HepG2 (cell line): ENCODE measurements at regions not wholly inside any gene's neighbourhood (a gene's known extent, or its start where the extent isn't known, plus 50 kb on each side); places are given as distances from the start of the nearest gene placed in this dataset.

Experiments used
- ATAC-seq: fragments of 200-7000 bp; cut with Tn5 transposase; 3 replicates; pipeline ENCODE4 v1.9.1; 2020; ENCODE audit warnings: mild to moderate bottlenecking, moderate library complexity
- BruUV-seq: library from RNA; stranded (reverse); fragments of 400-500 nt; replicated peaks from 2 replicates; lab custom pipeline; 2021; lab: Mats Ljungman, UMichigan
- CTCF ChIA-PET: fragments of 300-600 bp; formaldehyde crosslinking; extraction: SDS; loops from one replicate; lab custom pipeline; 2021; ENCODE audit warnings: low total read pairs, inconsistent platforms, low intra/inter-chr PET ratio; lab: Yijun Ruan, JAX
- POLR2A ChIA-PET: fragments of 350-600 bp; sonication (Branson Sonifier 250); formaldehyde crosslinking; loops from one replicate; lab custom pipeline; 2020; ENCODE audit warnings: antibody characterized with exemption, inconsistent platforms; lab: Yijun Ruan, JAX
- DNase-seq: peaks from one replicate; pipeline ENCODE4 v3.0.0-alpha.2; 2015; ENCODE audit warnings: low spot score
- FAIRE-seq: peaks from 3 replicates; lab custom pipeline; 2011; peaks lifted over from hg19 to GRCh38; lab: Jason Lieb, UNC
- H2AFZ ChIP-seq: one replicate; pipeline ENCODE4 v1.6.1; 2011; ENCODE audit warnings: low read length, inconsistent platforms
- H3K27ac ChIP-seq: fragments of 300-600 bp; 3 replicates; pipeline ENCODE4 v1.8.0; 2011; ENCODE audit warnings: mixed run types, mild to moderate bottlenecking, mixed read lengths, low read length, inconsistent platforms; ENCODE audit not compliant: insufficient read depth; ENCODE audit errors: extremely low read length
- H3K27me3 ChIP-seq, 2 experiments: fragments of 200-600 bp in 1 of 2; 2 replicates in 1 of 2; 3 replicates in 1 of 2; pipeline versions ENCODE4 v1.6.0 to v1.8.0; 2011; ENCODE audit warnings: low read length in 2 of 2, mild to moderate bottlenecking in 2 of 2, moderate library complexity in 2 of 2, inconsistent platforms in 1 of 2; ENCODE audit not compliant: insufficient read depth in 2 of 2, control insufficient read depth in 1 of 2
- H3K36me3 ChIP-seq, 2 experiments: fragments of 200-600 bp in 1 of 2; replicated peaks in 1 of 2; 2 replicates in 1 of 2; 3 replicates in 1 of 2; pipeline versions ENCODE4 v1.5.1 to v1.8.0; 2011; ENCODE audit warnings: low read length in 2 of 2, inconsistent platforms in 1 of 2; ENCODE audit not compliant: insufficient read depth in 2 of 2, control insufficient read depth in 1 of 2
- H3K4me1 ChIP-seq: 2 replicates; pipeline ENCODE4 v1.5.1; 2012; ENCODE audit warnings: low read length, inconsistent platforms; ENCODE audit not compliant: insufficient read depth
- H3K4me2 ChIP-seq: 2 replicates; pipeline ENCODE4 v1.6.0; 2011; ENCODE audit warnings: low read depth, low read length, inconsistent platforms
- H3K4me3 ChIP-seq, 3 experiments: fragments of 200-600 bp in 1 of 3; sonication (generic), shearing (Covaris generic) in 1 of 3; replicated peaks in 1 of 3; 2 replicates each; pipeline ENCODE4 v1.5.1; 2011 to 2016; ENCODE audit warnings: low read length in 3 of 3, inconsistent platforms in 2 of 3, low read depth in 2 of 3, mild to moderate bottlenecking in 2 of 3, control low read depth in 1 of 3, mixed read lengths in 1 of 3; ENCODE audit not compliant: insufficient read depth in 1 of 3
- H3K79me2 ChIP-seq: one replicate; pipeline ENCODE4 v1.6.1; 2011; ENCODE audit warnings: low read length, inconsistent platforms; ENCODE audit not compliant: insufficient read depth
- H3K9ac ChIP-seq: 2 replicates; pipeline ENCODE4 v1.6.0; 2011; ENCODE audit warnings: mild to moderate bottlenecking, low read depth, low read length, inconsistent platforms; ENCODE audit not compliant: insufficient read depth
- H3K9me3 ChIP-seq: 2 replicates; pipeline ENCODE4 v1.5.1; 2012; ENCODE audit warnings: mild to moderate bottlenecking, low read length
- H4K20me1 ChIP-seq: 2 replicates; pipeline ENCODE4 v1.6.0; 2011; ENCODE audit warnings: inconsistent platforms, mild to moderate bottlenecking, low read length, moderate library complexity; ENCODE audit not compliant: insufficient read depth
- ARID2 ChIP-seq: sonication (generic); formaldehyde crosslinking; IDR thresholded peaks from 2 replicates; pipeline ENCODE4 v1.8.1; 2022; ENCODE audit warnings: mild to moderate bottlenecking, missing genetic modification reagents, borderline replicate concordance
- EZH2 ChIP-seq: conservative IDR thresholded peaks from 2 replicates; pipeline ENCODE4 v1.6.1; 2012; ENCODE audit warnings: mild to moderate bottlenecking, low read depth, low read length, moderate library complexity
- FOXK1 ChIP-seq: sonication (generic); formaldehyde crosslinking; IDR thresholded peaks from 2 replicates; pipeline ENCODE4 v1.4.0; 2020; ENCODE audit warnings: low read depth, missing genetic modification reagents, borderline replicate concordance
- NCOA2 ChIP-seq: sonication (generic); formaldehyde crosslinking; IDR thresholded peaks from 2 replicates; pipeline ENCODE4 v1.8.0; 2022; ENCODE audit warnings: inconsistent platforms
- PAX8 ChIP-seq: sonication (generic); formaldehyde crosslinking; IDR thresholded peaks from 2 replicates; pipeline ENCODE4 v1.8.0; 2022; ENCODE audit warnings: mild to moderate bottlenecking, missing genetic modification reagents, borderline replicate concordance
- RBM39 ChIP-seq: fragments of 200-400 bp; formaldehyde crosslinking; IDR thresholded peaks from one replicate; pipeline ENCODE4 v1.6.1; 2018; ENCODE audit warnings: antibody characterized with exemption, mild to moderate bottlenecking, low read depth, low read length; ENCODE audit not compliant: poor library complexity, severe bottlenecking
- SP140L ChIP-seq: sonication (generic); formaldehyde crosslinking; IDR thresholded peaks from 2 replicates; pipeline ENCODE4 v1.4.0; 2020; ENCODE audit warnings: missing genetic modification reagents, borderline replicate concordance
- TBX2 ChIP-seq: sonication (generic); formaldehyde crosslinking; IDR thresholded peaks from 2 replicates; pipeline ENCODE4 v1.5.0; 2020; ENCODE audit warnings: missing genetic modification reagents, mild to moderate bottlenecking, borderline replicate concordance
- ZFAT ChIP-seq: sonication (generic); formaldehyde crosslinking; conservative IDR thresholded peaks from 2 replicates; pipeline ENCODE4 v1.8.1; 2023; ENCODE audit warnings: missing genetic modification reagents, inconsistent platforms
- ZKSCAN5 ChIP-seq: sonication (generic); formaldehyde crosslinking; IDR thresholded peaks from 2 replicates; pipeline ENCODE4 v1.5.1; 2020; ENCODE audit warnings: mild to moderate bottlenecking, missing genetic modification reagents
- ZNF160 ChIP-seq: sonication (generic); formaldehyde crosslinking; IDR thresholded peaks from 2 replicates; pipeline ENCODE4 v1.8.0; 2022; ENCODE audit warnings: mild to moderate bottlenecking, inconsistent platforms, missing genetic modification reagents
- ZNF205 ChIP-seq: IDR thresholded peaks from 2 replicates; pipeline ENCODE4 v1.6.1; 2018; ENCODE audit warnings: missing biosample characterization, missing genetic modification reagents
- ZNF350 ChIP-seq: sonication (generic); formaldehyde crosslinking; IDR thresholded peaks from 2 replicates; pipeline ENCODE4 v1.4.0; 2020; ENCODE audit warnings: mild to moderate bottlenecking, low read depth, missing genetic modification reagents, borderline replicate concordance
- ZNF605 ChIP-seq: sonication (generic); formaldehyde crosslinking; IDR thresholded peaks from 2 replicates; pipeline ENCODE4 v1.8.0; 2022; ENCODE audit warnings: mild to moderate bottlenecking, missing genetic modification reagents
- ZSCAN22 ChIP-seq: sonication (generic); formaldehyde crosslinking; IDR thresholded peaks from 2 replicates; pipeline ENCODE4 v1.4.0; 2020; ENCODE audit warnings: mild to moderate bottlenecking, missing genetic modification reagents
- ZSCAN30 ChIP-seq: sonication (generic); formaldehyde crosslinking; IDR thresholded peaks from 2 replicates; pipeline ENCODE4 v1.5.0; 2020; ENCODE audit warnings: mild to moderate bottlenecking, missing genetic modification reagents
- WGBS: methylation state at CpG from one replicate; pipeline ENCODE4 v1.1.6; 2017; ENCODE audit warnings: low lambda C conversion rate; 5-methylcytosine and 5-hydroxymethylcytosine counted together
- in situ Hi-C: cut with HindIII; loops from 2 replicates; pipeline ENCODE4 v1.10.0; 2017; ENCODE audit warnings: low pct_unique_long_range_greater_than_20kb; ENCODE audit not compliant: extremely low pct_ligation_motif_present
- intact Hi-C: fragments of 100-400 bp; cut with micrococcal nuclease; formaldehyde crosslinking; loops from one replicate; pipeline ENCODE4 v1.10.0; 2022; ENCODE audit not compliant: unreplicated experiment
- TF ChIP-seq, protein P1 (sequence below): sonication (generic); formaldehyde crosslinking; IDR thresholded peaks from 2 replicates; pipeline ENCODE4 v1.4.0; 2020; ENCODE audit warnings: mild to moderate bottlenecking, missing genetic modification reagents, borderline replicate concordance
- TF ChIP-seq, protein P2 (sequence below), 2 experiments: IDR thresholded peaks; 2 replicates each; pipeline ENCODE4 v1.6.1; 2011 to 2012; ENCODE audit warnings: low read length in 2 of 2, borderline replicate concordance in 1 of 2, low read depth in 1 of 2, mild to moderate bottlenecking in 1 of 2, moderate library complexity in 1 of 2

GRCh38 chr20:23146181-23146580 lies 60.1 kb upstream of the CD93 start:
- intact Hi-C loops (no loop called here), in situ Hi-C loops (no loop called here)
- no peak overlapping the region for H3K4me3 ChIP-seq
- no TSS peak for BruUV-seq
- no peak overlapping the region for H2AFZ ChIP-seq
- H3K9me3 ChIP-seq, result peaks cover 5% of the 10 kb centered on the region; the same call in 1 of the 2 replicates
- no peak for FAIRE-seq
- ATAC-seq, result no peak
- H4K20me1 ChIP-seq, result no peaks in the 10 kb centered on the region
- peaks cover 43% of the 10 kb centered on the region for H3K4me1 ChIP-seq
- TF ChIP-seq RBM39, result no peak
- no peak for TF ChIP-seq NCOA2 (CRISPR knock-in tag)
- no peak for TF ChIP-seq ZNF350 (CRISPR knock-in tag)
- no peak for TF ChIP-seq ARID2
- no peak for TF ChIP-seq ZKSCAN5 (CRISPR knock-in tag)
- no peak for TF ChIP-seq ZSCAN30 (CRISPR knock-in tag)
- TF ChIP-seq PAX8, result no peak
- no peak for TF ChIP-seq FOXK1 (CRISPR knock-in tag)
- TF ChIP-seq ZNF205, result no peak
- TF ChIP-seq, protein P1, sequence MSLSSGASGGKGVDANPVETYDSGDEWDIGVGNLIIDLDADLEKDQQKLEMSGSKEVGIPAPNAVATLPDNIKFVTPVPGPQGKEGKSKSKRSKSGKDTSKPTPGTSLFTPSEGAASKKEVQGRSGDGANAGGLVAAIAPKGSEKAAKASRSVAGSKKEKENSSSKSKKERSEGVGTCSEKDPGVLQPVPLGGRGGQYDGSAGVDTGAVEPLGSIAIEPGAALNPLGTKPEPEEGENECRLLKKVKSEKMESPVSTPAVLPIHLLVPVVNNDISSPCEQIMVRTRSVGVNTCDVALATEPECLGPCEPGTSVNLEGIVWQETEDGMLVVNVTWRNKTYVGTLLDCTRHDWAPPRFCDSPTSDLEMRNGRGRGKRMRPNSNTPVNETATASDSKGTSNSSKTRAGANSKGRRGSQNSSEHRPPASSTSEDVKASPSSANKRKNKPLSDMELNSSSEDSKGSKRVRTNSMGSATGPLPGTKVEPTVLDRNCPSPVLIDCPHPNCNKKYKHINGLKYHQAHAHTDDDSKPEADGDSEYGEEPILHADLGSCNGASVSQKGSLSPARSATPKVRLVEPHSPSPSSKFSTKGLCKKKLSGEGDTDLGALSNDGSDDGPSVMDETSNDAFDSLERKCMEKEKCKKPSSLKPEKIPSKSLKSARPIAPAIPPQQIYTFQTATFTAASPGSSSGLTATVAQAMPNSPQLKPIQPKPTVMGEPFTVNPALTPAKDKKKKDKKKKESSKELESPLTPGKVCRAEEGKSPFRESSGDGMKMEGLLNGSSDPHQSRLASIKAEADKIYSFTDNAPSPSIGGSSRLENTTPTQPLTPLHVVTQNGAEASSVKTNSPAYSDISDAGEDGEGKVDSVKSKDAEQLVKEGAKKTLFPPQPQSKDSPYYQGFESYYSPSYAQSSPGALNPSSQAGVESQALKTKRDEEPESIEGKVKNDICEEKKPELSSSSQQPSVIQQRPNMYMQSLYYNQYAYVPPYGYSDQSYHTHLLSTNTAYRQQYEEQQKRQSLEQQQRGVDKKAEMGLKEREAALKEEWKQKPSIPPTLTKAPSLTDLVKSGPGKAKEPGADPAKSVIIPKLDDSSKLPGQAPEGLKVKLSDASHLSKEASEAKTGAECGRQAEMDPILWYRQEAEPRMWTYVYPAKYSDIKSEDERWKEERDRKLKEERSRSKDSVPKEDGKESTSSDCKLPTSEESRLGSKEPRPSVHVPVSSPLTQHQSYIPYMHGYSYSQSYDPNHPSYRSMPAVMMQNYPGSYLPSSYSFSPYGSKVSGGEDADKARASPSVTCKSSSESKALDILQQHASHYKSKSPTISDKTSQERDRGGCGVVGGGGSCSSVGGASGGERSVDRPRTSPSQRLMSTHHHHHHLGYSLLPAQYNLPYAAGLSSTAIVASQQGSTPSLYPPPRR (CRISPR knock-in tag), result no peak
- TF ChIP-seq EZH2, result no peak
- no peak for TF ChIP-seq SP140L (CRISPR knock-in tag)
- no peak for TF ChIP-seq ZNF160 (CRISPR knock-in tag)
- TF ChIP-seq, protein P2, sequence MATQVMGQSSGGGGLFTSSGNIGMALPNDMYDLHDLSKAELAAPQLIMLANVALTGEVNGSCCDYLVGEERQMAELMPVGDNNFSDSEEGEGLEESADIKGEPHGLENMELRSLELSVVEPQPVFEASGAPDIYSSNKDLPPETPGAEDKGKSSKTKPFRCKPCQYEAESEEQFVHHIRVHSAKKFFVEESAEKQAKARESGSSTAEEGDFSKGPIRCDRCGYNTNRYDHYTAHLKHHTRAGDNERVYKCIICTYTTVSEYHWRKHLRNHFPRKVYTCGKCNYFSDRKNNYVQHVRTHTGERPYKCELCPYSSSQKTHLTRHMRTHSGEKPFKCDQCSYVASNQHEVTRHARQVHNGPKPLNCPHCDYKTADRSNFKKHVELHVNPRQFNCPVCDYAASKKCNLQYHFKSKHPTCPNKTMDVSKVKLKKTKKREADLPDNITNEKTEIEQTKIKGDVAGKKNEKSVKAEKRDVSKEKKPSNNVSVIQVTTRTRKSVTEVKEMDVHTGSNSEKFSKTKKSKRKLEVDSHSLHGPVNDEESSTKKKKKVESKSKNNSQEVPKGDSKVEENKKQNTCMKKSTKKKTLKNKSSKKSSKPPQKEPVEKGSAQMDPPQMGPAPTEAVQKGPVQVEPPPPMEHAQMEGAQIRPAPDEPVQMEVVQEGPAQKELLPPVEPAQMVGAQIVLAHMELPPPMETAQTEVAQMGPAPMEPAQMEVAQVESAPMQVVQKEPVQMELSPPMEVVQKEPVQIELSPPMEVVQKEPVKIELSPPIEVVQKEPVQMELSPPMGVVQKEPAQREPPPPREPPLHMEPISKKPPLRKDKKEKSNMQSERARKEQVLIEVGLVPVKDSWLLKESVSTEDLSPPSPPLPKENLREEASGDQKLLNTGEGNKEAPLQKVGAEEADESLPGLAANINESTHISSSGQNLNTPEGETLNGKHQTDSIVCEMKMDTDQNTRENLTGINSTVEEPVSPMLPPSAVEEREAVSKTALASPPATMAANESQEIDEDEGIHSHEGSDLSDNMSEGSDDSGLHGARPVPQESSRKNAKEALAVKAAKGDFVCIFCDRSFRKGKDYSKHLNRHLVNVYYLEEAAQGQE (IDR thresholded peaks at IDR 0.05; ENCODE audit: borderline replicate concordance in 1 of 2, low read depth in 1 of 2, low read length in 2 of 2), result no peak
- TF ChIP-seq ZSCAN22, result no peak
- TF ChIP-seq ZNF605 (CRISPR knock-in tag), result no peak
- TF ChIP-seq ZFAT (CRISPR knock-in tag), result no peak
- no peak for TF ChIP-seq TBX2 (CRISPR knock-in tag)
- H3K4me2 ChIP-seq, result no peak overlapping the region
- H3K27me3 ChIP-seq, result peaks cover 2% of the 10 kb centered on the region in 2 experiments; a peak in 1 of 5 replicates
- H3K27ac ChIP-seq, result no peak overlapping the region
- no peaks in the 10 kb centered on the region for H3K36me3 ChIP-seq
- WGBS, result 82% methylated on average over 9 of the region's 9 CpGs
- no peak overlapping the region for H3K9ac ChIP-seq
- no peaks in the 10 kb centered on the region for H3K79me2 ChIP-seq
- DNase-seq, result no peak
- POLR2A ChIA-PET, result no interaction called here
- CTCF ChIA-PET, result no interaction called here
